Stimulated activated CD4-positive, alpha-beta T cell treated with anti-CD3 and anti-CD28 coated beads, Interleukin-1b, Interleukin-23, amount 100 ng/mL, for 48 hours (primary cell): ENCODE measurements at regions not wholly inside any gene's neighbourhood (a gene's known extent, or its start where the extent isn't known, plus 50 kb on each side); places are given as distances from the start of the nearest gene placed in this dataset.

Experiments used
- DNase-seq: peaks from one replicate; pipeline ENCODE4 v3.0.0-alpha.2; 2020

- no peak for DNase-seq
Measured at GRCh38 chr22:46067159-46068111, 82.9 kb upstream of the PPARA start.

- no peak for DNase-seq
Measured at GRCh38 chr22:46068181-46068592, 82.1 kb upstream of the PPARA start.

- DNase-seq = no peak
Measured at GRCh38 chr22:46068593-46069491, 81.5 kb upstream of the PPARA start.

GRCh38 chr22:46069521-46070214, 80.7 kb upstream of the PPARA start:
- peak; percentile 53 for DNase-seq

- peak; percentile 22 for DNase-seq
Measured at GRCh38 chr22:46070215-46070802, 80.0 kb upstream of the PPARA start.

- peak; percentile 40 for DNase-seq
Measured at GRCh38 chr22:46070803-46071450, 79.4 kb upstream of the PPARA start.

- peak; percentile 55 for DNase-seq
Measured at GRCh38 chr22:46071451-46072109, 78.7 kb upstream of the PPARA start.

GRCh38 chr22:46072110-46072881, 78.0 kb upstream of the PPARA start:
- DNase-seq = peak; percentile 48

- DNase-seq = no peak
Measured at GRCh38 chr22:46072981-46073682, 77.2 kb upstream of the PPARA start.

GRCh38 chr22:46073683-46074504, 76.4 kb upstream of the PPARA start:
- no peak for DNase-seq

- no peak for DNase-seq
Measured at GRCh38 chr22:46074771-46075551, 75.4 kb upstream of the PPARA start.

- DNase-seq = no peak
Measured at GRCh38 chr22:46075764-46076531, 74.4 kb upstream of the PPARA start.

GRCh38 chr22:46076651-46077339, 73.5 kb upstream of the PPARA start:
- DNase-seq = no peak

GRCh38 chr22:46077669-46078099, 72.6 kb upstream of the PPARA start:
- DNase-seq = no peak

GRCh38 chr22:46078241-46079092, 71.9 kb upstream of the PPARA start:
- DNase-seq = no peak
